H1 (cell line): ENCODE measurements at regions not wholly inside any gene's neighbourhood (a gene's known extent, or its start where the extent isn't known, plus 50 kb on each side); places are given as distances from the start of the nearest gene placed in this dataset.

ENCODE experiments used
- EGR1 ChIP-seq: IDR thresholded peaks from 2 replicates; pipeline ENCODE4 v1.6.1; 2011; ENCODE audit warnings: low read depth, low read length, borderline replicate concordance
- EZH2 ChIP-seq: fragments of 200-600 bp; sonication (generic); IDR thresholded peaks from 2 replicates; pipeline ENCODE4 v1.7.1; 2012; ENCODE audit warnings: low read depth, mild to moderate bottlenecking, moderate library complexity, low read length, inconsistent platforms; ENCODE audit not compliant: severe bottlenecking
- POLR2A ChIP-seq, 2 experiments: IDR thresholded peaks; 1 replicate in 1 of 2; 2 replicates in 1 of 2; pipeline ENCODE4 v1.6.1; 2011; ENCODE audit warnings: low read depth in 2 of 2, low read length in 2 of 2, mild to moderate bottlenecking in 2 of 2; ENCODE audit errors: control extremely low read depth in 1 of 2
- POLR2AphosphoS5 ChIP-seq: IDR thresholded peaks from 2 replicates; pipeline ENCODE4 v1.6.1; 2011; ENCODE audit warnings: low read depth, low read length
- RNF2 ChIP-seq: fragments of 200-900, 300-1000 bp; sonication (generic); IDR thresholded peaks from 2 replicates; pipeline ENCODE4 v1.7.1; 2016; ENCODE audit warnings: borderline replicate concordance, low read depth, mild to moderate bottlenecking, antibody characterized with exemption, low read length; ENCODE audit not compliant: poor library complexity, severe bottlenecking; ENCODE audit errors: missing control alignments
- SIN3A ChIP-seq, 2 experiments: IDR thresholded peaks in 1 of 2; conservative IDR thresholded peaks in 1 of 2; 2 replicates each; pipeline ENCODE4 v1.6.1; 2011 to 2012; ENCODE audit warnings: low read length in 2 of 2, improper control_type of control experiment in 1 of 2, low read depth in 1 of 2, mild to moderate bottlenecking in 1 of 2
- TF ChIP-seq, protein P1 (sequence below): IDR thresholded peaks from 2 replicates; pipeline ENCODE4 v1.6.1; 2012; ENCODE audit warnings: inconsistent platforms
- TF ChIP-seq, protein P2 (sequence below): IDR thresholded peaks from 2 replicates; pipeline ENCODE4 v1.6.1; 2011; ENCODE audit warnings: low read depth, mild to moderate bottlenecking, low read length; ENCODE audit not compliant: insufficient read depth

DNA sequence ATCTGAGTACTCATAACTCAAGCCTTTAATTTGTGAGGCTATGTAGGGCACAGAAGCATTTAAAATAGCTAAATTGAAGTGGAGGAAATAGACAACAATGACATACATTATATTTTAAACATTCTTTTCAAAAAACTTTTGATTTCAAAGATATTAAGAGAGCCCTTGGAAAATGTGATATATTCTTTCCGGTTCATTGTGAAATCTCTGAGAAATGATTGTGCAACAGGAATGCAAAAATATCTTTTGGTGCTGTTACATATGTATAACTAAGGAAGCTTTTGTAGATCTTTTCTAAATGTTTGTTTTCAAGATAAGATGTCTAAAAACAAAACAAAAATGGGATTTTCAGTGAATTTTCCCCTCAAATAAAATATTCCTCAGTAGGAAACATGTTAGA lies 185.2 kb downstream of the LEPR start:
- TF ChIP-seq POLR2AphosphoS5, result no peak
- no peak for TF ChIP-seq RNF2
- no peak for TF ChIP-seq EZH2
- TF ChIP-seq POLR2A (IDR thresholded peaks at IDR 0.05; ENCODE audit: control extremely low read depth in 1 of 2, low read depth in 2 of 2, low read length in 2 of 2), result no peak
- no peak for TF ChIP-seq EGR1
- TF ChIP-seq, protein P1, sequence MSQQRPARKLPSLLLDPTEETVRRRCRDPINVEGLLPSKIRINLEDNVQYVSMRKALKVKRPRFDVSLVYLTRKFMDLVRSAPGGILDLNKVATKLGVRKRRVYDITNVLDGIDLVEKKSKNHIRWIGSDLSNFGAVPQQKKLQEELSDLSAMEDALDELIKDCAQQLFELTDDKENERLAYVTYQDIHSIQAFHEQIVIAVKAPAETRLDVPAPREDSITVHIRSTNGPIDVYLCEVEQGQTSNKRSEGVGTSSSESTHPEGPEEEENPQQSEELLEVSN, result no peak
- TF ChIP-seq, protein P2, sequence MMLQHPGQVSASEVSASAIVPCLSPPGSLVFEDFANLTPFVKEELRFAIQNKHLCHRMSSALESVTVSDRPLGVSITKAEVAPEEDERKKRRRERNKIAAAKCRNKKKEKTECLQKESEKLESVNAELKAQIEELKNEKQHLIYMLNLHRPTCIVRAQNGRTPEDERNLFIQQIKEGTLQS, result no peak
- TF ChIP-seq SIN3A (conservative IDR thresholded peaks at IDR 0.05 in 1 of 2, IDR thresholded peaks at IDR 0.05 in 1 of 2; ENCODE audit: low read depth in 1 of 2, low read length in 2 of 2), result no peak
